ENCODE measurements at regions not wholly inside any gene's neighbourhood (a gene's known extent, or its start where the extent isn't known, plus 50 kb on each side); places are given as distances from the start of the nearest gene placed in this dataset.
"Not testable (repeated sequence)": the region's sequence is repeated elsewhere in the genome, so short reads cannot be mapped to it uniquely, and the experiment has no call there.

- no peak overlapping the region for H3K27ac ChIP-seq (ENCODE audit: low read depth, low read length, poor library complexity, severe bottlenecking)
- no peaks in the 10 kb centered on the region for H3K27me3 ChIP-seq (replicated peaks; ENCODE audit: insufficient read depth, low read depth, low read length, poor library complexity)
- intact Hi-C loops (cut with micrococcal nuclease; ENCODE audit: unreplicated experiment) = no loop called here
- H3K36me3 ChIP-seq (ENCODE audit: insufficient read depth, low read length, poor library complexity, severe bottlenecking) = no peaks in the 10 kb centered on the region
- TF ChIP-seq EZH2 (IDR thresholded peaks at IDR 0.05; ENCODE audit: borderline replicate concordance, low read depth, low read length, poor library complexity, severe bottlenecking) (no peak), CTCF (conservative IDR thresholded peaks at IDR 0.05; ENCODE audit: low read depth, low read length) (no peak)
- no peaks in the 10 kb centered on the region for H3K9me3 ChIP-seq (ENCODE audit: low read depth, low read length, poor library complexity, severe bottlenecking)
- DNase-seq (ENCODE audit: low spot score) = peak; percentile 7
- ChIA-PET POLR2A (ENCODE audit: low non-redundant PET) (no interaction called here), CTCF (no interaction called here)
- peaks cover 11% of the 10 kb centered on the region for H3K4me1 ChIP-seq (ENCODE audit: insufficient read depth, low read length, poor library complexity, severe bottlenecking)
- no TSS peak for BruUV-seq (replicated peaks)
- H3K4me3 ChIP-seq (ENCODE audit: low read depth, low read length, poor library complexity, severe bottlenecking) = no peak overlapping the region
Observed at GRCh38 chr12:63445224-63445880, 222.9 kb downstream of the DPY19L2 start.

- ChIA-PET POLR2A (ENCODE audit: low non-redundant PET) (no interaction called here), CTCF (no interaction called here)
- no TSS peak for BruUV-seq (replicated peaks)
- DNase-seq (ENCODE audit: low spot score) = no peak
- H3K4me3 ChIP-seq (ENCODE audit: low read depth, low read length, poor library complexity, severe bottlenecking) = no peak overlapping the region
- intact Hi-C loops (cut with micrococcal nuclease; ENCODE audit: unreplicated experiment) = no loop called here
- TF ChIP-seq CTCF (conservative IDR thresholded peaks at IDR 0.05; ENCODE audit: low read depth, low read length) (no peak), EZH2 (IDR thresholded peaks at IDR 0.05; ENCODE audit: borderline replicate concordance, low read depth, low read length, poor library complexity, severe bottlenecking) (no peak)
- H3K9me3 ChIP-seq (ENCODE audit: low read depth, low read length, poor library complexity, severe bottlenecking) = no peaks in the 10 kb centered on the region
- H3K27me3 ChIP-seq (replicated peaks; ENCODE audit: insufficient read depth, low read depth, low read length, poor library complexity) = no peaks in the 10 kb centered on the region
- H3K36me3 ChIP-seq (ENCODE audit: insufficient read depth, low read length, poor library complexity, severe bottlenecking) = no peaks in the 10 kb centered on the region
- H3K4me1 ChIP-seq (ENCODE audit: insufficient read depth, low read length, poor library complexity, severe bottlenecking) = no peaks in the 10 kb centered on the region
- H3K27ac ChIP-seq (ENCODE audit: low read depth, low read length, poor library complexity, severe bottlenecking) = no peak overlapping the region
Observed at GRCh38 chr12:63440048-63440447, 228.2 kb downstream of the DPY19L2 start.

- BruUV-seq (replicated peaks); DNase-seq (ENCODE audit: low spot score); H3K27me3 ChIP-seq (replicated peaks; ENCODE audit: insufficient read depth, low read depth, low read length, poor library complexity); H3K4me1 ChIP-seq (ENCODE audit: insufficient read depth, low read length, poor library complexity, severe bottlenecking); H3K36me3 ChIP-seq (ENCODE audit: insufficient read depth, low read length, poor library complexity, severe bottlenecking); H3K9me3 ChIP-seq (ENCODE audit: low read depth, low read length, poor library complexity, severe bottlenecking); H3K4me3 ChIP-seq (ENCODE audit: low read depth, low read length, poor library complexity, severe bottlenecking); POLR2A ChIA-PET (ENCODE audit: low non-redundant PET); H3K27ac ChIP-seq (ENCODE audit: low read depth, low read length, poor library complexity, severe bottlenecking); CTCF ChIA-PET; intact Hi-C loops (cut with micrococcal nuclease; ENCODE audit: unreplicated experiment): not testable (repeated sequence)
Observed at GRCh38 chr12:63434384-63434783, 233.9 kb downstream of the DPY19L2 start.

GRCh38 chr12:63427969-63428368 lies 240.3 kb downstream of the DPY19L2 start:
- H3K9me3 ChIP-seq (ENCODE audit: low read depth, low read length, poor library complexity, severe bottlenecking); H3K4me1 ChIP-seq (ENCODE audit: insufficient read depth, low read length, poor library complexity, severe bottlenecking); H3K27ac ChIP-seq (ENCODE audit: low read depth, low read length, poor library complexity, severe bottlenecking); DNase-seq (ENCODE audit: low spot score); H3K4me3 ChIP-seq (ENCODE audit: low read depth, low read length, poor library complexity, severe bottlenecking); BruUV-seq (replicated peaks); H3K27me3 ChIP-seq (replicated peaks; ENCODE audit: insufficient read depth, low read depth, low read length, poor library complexity); CTCF ChIA-PET; intact Hi-C loops (cut with micrococcal nuclease; ENCODE audit: unreplicated experiment); H3K36me3 ChIP-seq (ENCODE audit: insufficient read depth, low read length, poor library complexity, severe bottlenecking): not testable (repeated sequence)
- POLR2A ChIA-PET (ENCODE audit: low non-redundant PET) = interaction anchor here (0.5 kb wide), 1 partner anchor 373 kb away, joined by 5 read pairs; no protein-coding TSS in a partner anchor

- H3K9me3 ChIP-seq (ENCODE audit: low read depth, low read length, poor library complexity, severe bottlenecking); POLR2A ChIA-PET (ENCODE audit: low non-redundant PET): not testable (repeated sequence)
Observed at GRCh38 chr12:63427029-63427428, 241.3 kb downstream of the DPY19L2 start.

More at GRCh38 chr12:63427029-63427428, 241.3 kb downstream of the DPY19L2 start:
- H3K36me3 ChIP-seq (ENCODE audit: insufficient read depth, low read length, poor library complexity, severe bottlenecking); H3K4me3 ChIP-seq (ENCODE audit: low read depth, low read length, poor library complexity, severe bottlenecking); intact Hi-C loops (cut with micrococcal nuclease; ENCODE audit: unreplicated experiment); H3K27me3 ChIP-seq (replicated peaks; ENCODE audit: insufficient read depth, low read depth, low read length, poor library complexity); H3K4me1 ChIP-seq (ENCODE audit: insufficient read depth, low read length, poor library complexity, severe bottlenecking); CTCF ChIA-PET; H3K27ac ChIP-seq (ENCODE audit: low read depth, low read length, poor library complexity, severe bottlenecking); BruUV-seq (replicated peaks): not testable (repeated sequence)
- DNase-seq (ENCODE audit: low spot score) = peak; percentile 52

Data from A673 (cell line).